Kidney (tissue), 13 donors: ENCODE measurements at regions not wholly inside any gene's neighbourhood (a gene's known extent, or its start where the extent isn't known, plus 50 kb on each side); places are given as distances from the start of the nearest gene placed in this dataset.
"Not testable (repeated sequence)": the region's sequence is repeated elsewhere in the genome, so short reads cannot be mapped to it uniquely, and the experiment has no call there.

Source experiments
- DNase-seq, 5 donors: peaks; one replicate each; pipeline ENCODE4 v3.0.0-alpha.2; 2013 to 2020
- FAIRE-seq: peaks from 2 replicates; lab custom pipeline; 2012; peaks lifted over from hg19 to GRCh38; lab: Jason Lieb, UNC
- H3K27ac ChIP-seq, 2 donors: one replicate each; pipeline ENCODE4 v1.7.0; 2013; ENCODE audit warnings: low read depth in 2 of 2, low read length in 2 of 2, inconsistent platforms in 1 of 2
- H3K27me3 ChIP-seq: one replicate; pipeline ENCODE4 v1.7.1; 2013; ENCODE audit warnings: low read length, inconsistent platforms; ENCODE audit not compliant: control insufficient read depth, insufficient read depth
- H3K36me3 ChIP-seq, 3 donors: one replicate each; pipeline versions ENCODE4 v1.7.0 to v1.7.1; 2013; ENCODE audit warnings: low read length in 3 of 3, control low read depth in 1 of 3, inconsistent platforms in 1 of 3; ENCODE audit not compliant: insufficient read depth in 3 of 3, control insufficient read depth in 2 of 3
- H3K4me1 ChIP-seq, 3 donors: one replicate each; pipeline versions ENCODE4 v1.7.0 to v1.7.1; 2013; ENCODE audit warnings: low read length in 3 of 3, inconsistent platforms in 1 of 3, low read depth in 1 of 3; ENCODE audit not compliant: control insufficient read depth in 2 of 3, insufficient read depth in 2 of 3
- H3K4me3 ChIP-seq, 3 donors: one replicate each; pipeline versions ENCODE4 v1.7.0 to v1.8.1; 2013; ENCODE audit warnings: low read length in 3 of 3, control low read depth in 1 of 3, inconsistent platforms in 1 of 3
- H3K9ac ChIP-seq, 3 donors: one replicate each; pipeline versions ENCODE4 v1.7.0 to v1.7.1; 2013; ENCODE audit warnings: low read length in 3 of 3, control low read depth in 1 of 3, inconsistent platforms in 1 of 3
- H3K9me3 ChIP-seq, 3 donors: one replicate each; pipeline versions ENCODE4 v1.7.0 to v1.7.1; 2013; ENCODE audit warnings: low read length in 3 of 3, control low read depth in 1 of 3, inconsistent platforms in 1 of 3; ENCODE audit not compliant: control insufficient read depth in 2 of 3, insufficient read depth in 1 of 3
- intact Hi-C: fragments of 100-400 bp; cut with DNase I; formaldehyde crosslinking; loops from one replicate; pipeline ENCODE4 v1.11.1; 2022
- TF ChIP-seq, protein P1 (sequence below): IDR thresholded peaks from 3 replicates; pipeline ENCODE4 v1.5.1; 2012; ENCODE audit warnings: mild to moderate bottlenecking, moderate library complexity, borderline replicate concordance; ENCODE audit not compliant: insufficient read depth; ENCODE audit errors: extremely low read depth
- donor health status: control.
- donor health status: control.
- donor health status: control.
- donor health status: control.
- donor health status: control.
- donor health status: DM: yes; HTN: yes; CAD: no.
- donor health status: Normal renal cell carcinoma (clear cell type).

- Histone ChIP-seq H3K36me3 (no peaks in the 10 kb centered on the region), H3K4me1 (no peaks in the 10 kb centered on the region), H3K9me3 (peaks cover 0 to 4% (median 0%) of the 10 kb centered on the region in 3 donors), H3K27me3 (no peaks in the 10 kb centered on the region), H3K27ac (no peak overlapping the region), H3K9ac (no peak overlapping the region), H3K4me3 (no peak overlapping the region)
- intact Hi-C loops: no loop called here
- DNase-seq (no peak), FAIRE-seq (no peak)
- TF ChIP-seq, protein P1, sequence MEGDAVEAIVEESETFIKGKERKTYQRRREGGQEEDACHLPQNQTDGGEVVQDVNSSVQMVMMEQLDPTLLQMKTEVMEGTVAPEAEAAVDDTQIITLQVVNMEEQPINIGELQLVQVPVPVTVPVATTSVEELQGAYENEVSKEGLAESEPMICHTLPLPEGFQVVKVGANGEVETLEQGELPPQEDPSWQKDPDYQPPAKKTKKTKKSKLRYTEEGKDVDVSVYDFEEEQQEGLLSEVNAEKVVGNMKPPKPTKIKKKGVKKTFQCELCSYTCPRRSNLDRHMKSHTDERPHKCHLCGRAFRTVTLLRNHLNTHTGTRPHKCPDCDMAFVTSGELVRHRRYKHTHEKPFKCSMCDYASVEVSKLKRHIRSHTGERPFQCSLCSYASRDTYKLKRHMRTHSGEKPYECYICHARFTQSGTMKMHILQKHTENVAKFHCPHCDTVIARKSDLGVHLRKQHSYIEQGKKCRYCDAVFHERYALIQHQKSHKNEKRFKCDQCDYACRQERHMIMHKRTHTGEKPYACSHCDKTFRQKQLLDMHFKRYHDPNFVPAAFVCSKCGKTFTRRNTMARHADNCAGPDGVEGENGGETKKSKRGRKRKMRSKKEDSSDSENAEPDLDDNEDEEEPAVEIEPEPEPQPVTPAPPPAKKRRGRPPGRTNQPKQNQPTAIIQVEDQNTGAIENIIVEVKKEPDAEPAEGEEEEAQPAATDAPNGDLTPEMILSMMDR: no peak
These were observed 691.7 kb upstream of the SLC35B3 start for GRCh38 chr6:9126878-9127560.

- intact Hi-C loops, FAIRE-seq, H3K27me3 ChIP-seq, H3K36me3 ChIP-seq, H3K4me1 ChIP-seq, H3K9ac ChIP-seq, H3K9me3 ChIP-seq, H3K4me3 ChIP-seq, H3K27ac ChIP-seq, DNase-seq: not testable (repeated sequence)
These were observed 690.7 kb upstream of the SLC35B3 start for GRCh38 chr6:9126034-9126433.

DNA sequence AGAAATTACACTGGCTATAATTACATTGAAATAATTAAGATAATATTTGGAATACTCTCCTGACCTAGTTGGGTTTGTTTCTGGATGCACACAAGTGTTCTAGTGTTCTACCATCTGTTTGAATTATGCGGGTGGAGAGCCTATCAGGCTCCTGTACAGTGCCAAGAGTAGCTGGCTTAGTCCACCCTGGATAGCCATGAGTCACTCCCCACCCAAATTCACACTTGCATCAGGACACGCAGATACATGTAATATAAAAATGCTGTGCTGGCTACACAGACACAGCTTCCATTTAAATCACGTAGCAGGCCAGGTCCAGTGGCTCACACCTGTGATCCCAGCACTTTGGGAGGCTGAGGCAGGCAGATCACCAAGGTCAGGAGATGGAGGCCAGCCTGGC is 686.2 kb upstream of the SLC35B3 start:
- TF ChIP-seq, protein P1: no peak
- DNase-seq: no peak
- H3K4me3 ChIP-seq: no peak overlapping the region
- FAIRE-seq: no peak
- intact Hi-C loops: no loop called here
- no peaks in the 10 kb centered on the region for H3K27me3 ChIP-seq
- no peaks in the 10 kb centered on the region for H3K36me3 ChIP-seq
- H3K27ac ChIP-seq: no peak overlapping the region
- no peak overlapping the region for H3K9ac ChIP-seq
- H3K4me1 ChIP-seq: no peaks in the 10 kb centered on the region
- peaks cover 0 to 4% (median 0%) of the 10 kb centered on the region in 3 donors for H3K9me3 ChIP-seq

DNA sequence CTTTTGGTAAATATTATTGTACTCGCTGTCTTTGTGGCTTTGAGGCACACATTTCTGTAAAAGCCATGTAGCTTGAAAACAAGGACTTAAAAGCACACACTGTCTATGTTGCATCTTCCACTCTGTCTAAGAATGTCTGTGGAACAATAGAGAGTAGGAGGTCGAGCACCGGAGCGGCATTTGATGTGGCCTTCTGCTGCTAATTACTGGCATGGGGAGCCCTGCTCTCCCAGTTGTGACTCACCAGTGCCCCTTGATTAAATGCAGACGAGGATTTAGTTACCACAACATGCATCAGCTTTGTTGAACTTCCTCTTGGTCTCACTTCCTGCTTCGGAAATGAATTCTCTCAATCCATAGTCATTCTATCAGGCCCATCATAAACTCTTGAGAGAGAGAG is 680.7 kb upstream of the SLC35B3 start:
- TF ChIP-seq, protein P1: no peak
- no peak overlapping the region for H3K9ac ChIP-seq

More for the DNA sequence above, 680.7 kb upstream of the SLC35B3 start:
- Histone ChIP-seq H3K4me1 (no peaks in the 10 kb centered on the region), H3K27me3 (no peaks in the 10 kb centered on the region), H3K27ac (no peak overlapping the region), H3K36me3 (no peaks in the 10 kb centered on the region), H3K9me3 (no peaks in the 10 kb centered on the region), H3K4me3 (no peak overlapping the region)
- FAIRE-seq (no peak), DNase-seq (no peak)
- intact Hi-C loops: no loop called here
